ENCODE measurements at regions not wholly inside any gene's neighbourhood (a gene's known extent, or its start where the extent isn't known, plus 50 kb on each side); places are given as distances from the start of the nearest gene placed in this dataset.

- H3K9me3 ChIP-seq (ENCODE audit: low read depth): peaks cover 4% of the 10 kb centered on the region
- H3K36me3 ChIP-seq (replicated peaks; ENCODE audit: insufficient read depth, low read depth): no peaks in the 10 kb centered on the region
- H3K4me3 ChIP-seq: no peak overlapping the region
- H3K4me2 ChIP-seq: no peak overlapping the region
- no peaks in the 10 kb centered on the region for H3K79me2 ChIP-seq
- H3K27me3 ChIP-seq: no peaks in the 10 kb centered on the region
- H3K4me1 ChIP-seq (ENCODE audit: insufficient read depth): no peaks in the 10 kb centered on the region
- no peaks in the 10 kb centered on the region for H3K9me2 ChIP-seq (replicated peaks; ENCODE audit: insufficient read depth)
- no peak for TF ChIP-seq CTCF (IDR thresholded peaks at IDR 0.05; ENCODE audit: poor library complexity)
- no peak for TF ChIP-seq EZH2phosphoT487 (IDR thresholded peaks at IDR 0.05; ENCODE audit: low read depth, severe bottlenecking, unreplicated experiment)
- TF ChIP-seq EZH2 (IDR thresholded peaks at IDR 0.05; ENCODE audit: borderline replicate concordance): no peak
- no peak overlapping the region for H2AFZ ChIP-seq
- WGBS (ENCODE audit: low lambda C conversion rate, missing lambda C conversion rate): 93% methylated on average over 1 of the region's 1 CpG
- no peaks in the 10 kb centered on the region for H4K20me1 ChIP-seq (ENCODE audit: insufficient read depth, poor library complexity, severe bottlenecking)
- DNase-seq (ENCODE audit: low spot score): no peak
- no peak overlapping the region for H3K27ac ChIP-seq
Measured at GRCh38 chr2:80930777-80931176, 626.2 kb upstream of the LRRTM1 start.

- Histone ChIP-seq H2AFZ (no peak overlapping the region), H3K27ac (no peak overlapping the region), H3K4me1 (ENCODE audit: insufficient read depth) (no peaks in the 10 kb centered on the region), H3K9me2 (replicated peaks; ENCODE audit: insufficient read depth) (no peaks in the 10 kb centered on the region), H3K4me2 (no peak overlapping the region), H3K79me2 (no peaks in the 10 kb centered on the region), H3K36me3 (replicated peaks; ENCODE audit: insufficient read depth, low read depth) (no peaks in the 10 kb centered on the region), H3K27me3 (no peaks in the 10 kb centered on the region), H3K4me3 (no peak overlapping the region), H4K20me1 (ENCODE audit: insufficient read depth, poor library complexity, severe bottlenecking) (no peaks in the 10 kb centered on the region), H3K9me3 (ENCODE audit: low read depth) (peaks cover 4% of the 10 kb centered on the region)
- no peak for DNase-seq (ENCODE audit: low spot score)
- WGBS (ENCODE audit: low lambda C conversion rate, missing lambda C conversion rate): 85% methylated on average over 4 of the region's 4 CpGs
- TF ChIP-seq EZH2 (IDR thresholded peaks at IDR 0.05; ENCODE audit: borderline replicate concordance): no peak
- no peak for TF ChIP-seq CTCF (IDR thresholded peaks at IDR 0.05; ENCODE audit: poor library complexity)
- TF ChIP-seq EZH2phosphoT487 (IDR thresholded peaks at IDR 0.05; ENCODE audit: low read depth, severe bottlenecking, unreplicated experiment): no peak
Measured at GRCh38 chr2:80926168-80926567, 621.6 kb upstream of the LRRTM1 start.

GRCh38 chr2:80896576-80896975 is 592.0 kb upstream of the LRRTM1 start:
- Histone ChIP-seq H2AFZ (no peak overlapping the region), H3K4me3 (no peak overlapping the region), H3K4me1 (ENCODE audit: insufficient read depth) (no peaks in the 10 kb centered on the region), H3K9me3 (ENCODE audit: low read depth) (no peaks in the 10 kb centered on the region), H4K20me1 (ENCODE audit: insufficient read depth, poor library complexity, severe bottlenecking) (no peaks in the 10 kb centered on the region), H3K36me3 (replicated peaks; ENCODE audit: insufficient read depth, low read depth) (no peaks in the 10 kb centered on the region), H3K27ac (no peak overlapping the region), H3K79me2 (no peaks in the 10 kb centered on the region), H3K9me2 (replicated peaks; ENCODE audit: insufficient read depth) (no peaks in the 10 kb centered on the region), H3K27me3 (no peaks in the 10 kb centered on the region), H3K4me2 (no peak overlapping the region)
- no peak for TF ChIP-seq EZH2phosphoT487 (IDR thresholded peaks at IDR 0.05; ENCODE audit: low read depth, severe bottlenecking, unreplicated experiment)
- no peak for TF ChIP-seq EZH2 (IDR thresholded peaks at IDR 0.05; ENCODE audit: borderline replicate concordance)
- TF ChIP-seq CTCF (IDR thresholded peaks at IDR 0.05; ENCODE audit: poor library complexity): no peak
- DNase-seq (ENCODE audit: low spot score): no peak
- WGBS (ENCODE audit: low lambda C conversion rate, missing lambda C conversion rate): 80% methylated on average over 7 of the region's 7 CpGs

GRCh38 chr2:80894486-80894885 is 589.9 kb upstream of the LRRTM1 start:
- Histone ChIP-seq H3K27ac (no peak overlapping the region), H3K9me2 (replicated peaks; ENCODE audit: insufficient read depth) (no peaks in the 10 kb centered on the region), H3K4me2 (no peak overlapping the region), H3K27me3 (no peaks in the 10 kb centered on the region), H3K4me3 (no peak overlapping the region), H3K36me3 (replicated peaks; ENCODE audit: insufficient read depth, low read depth) (no peaks in the 10 kb centered on the region), H2AFZ (no peak overlapping the region), H4K20me1 (ENCODE audit: insufficient read depth, poor library complexity, severe bottlenecking) (no peaks in the 10 kb centered on the region), H3K79me2 (no peaks in the 10 kb centered on the region), H3K4me1 (ENCODE audit: insufficient read depth) (no peaks in the 10 kb centered on the region), H3K9me3 (ENCODE audit: low read depth) (no peaks in the 10 kb centered on the region)
- WGBS (ENCODE audit: low lambda C conversion rate, missing lambda C conversion rate): 69% methylated on average over 3 of the region's 3 CpGs
- DNase-seq (ENCODE audit: low spot score): no peak
- no peak for TF ChIP-seq CTCF (IDR thresholded peaks at IDR 0.05; ENCODE audit: poor library complexity)
